ENCODE measurements at regions not wholly inside any gene's neighbourhood (a gene's known extent, or its start where the extent isn't known, plus 50 kb on each side); places are given as distances from the start of the nearest gene placed in this dataset.

- H3K4me3 Mint-ChIP-seq = no peak overlapping the region
- H3K36me3 Mint-ChIP-seq = no peaks in the 10 kb centered on the region
- no peaks in the 10 kb centered on the region for H3K9me3 Mint-ChIP-seq (ENCODE audit: low read depth)
- CTCF ChIA-PET = no interaction called here
- H3K27ac Mint-ChIP-seq = no peak overlapping the region
- H3K27me3 Mint-ChIP-seq = no peaks in the 10 kb centered on the region
- H3K4me1 Mint-ChIP-seq = no peaks in the 10 kb centered on the region
- DNase-seq (no peak), ATAC-seq (no peak)
Observed at GRCh38 chr11:11220786-11221185, 132.3 kb downstream of the CSNK2A3 start.

- no peaks in the 10 kb centered on the region for H3K36me3 Mint-ChIP-seq
- no peaks in the 10 kb centered on the region for H3K4me1 Mint-ChIP-seq
- CTCF ChIA-PET = no interaction called here
- no peak overlapping the region for H3K27ac Mint-ChIP-seq
- H3K27me3 Mint-ChIP-seq = no peaks in the 10 kb centered on the region
- no peak overlapping the region for H3K4me3 Mint-ChIP-seq
- H3K9me3 Mint-ChIP-seq (ENCODE audit: low read depth) = no peaks in the 10 kb centered on the region
- no peak for DNase-seq
- ATAC-seq = no peak
Observed at GRCh38 chr11:11218629-11218986, 134.4 kb downstream of the CSNK2A3 start.

GRCh38 chr11:11217929-11218628 is 135.0 kb downstream of the CSNK2A3 start:
- ATAC-seq = no peak
- Mint-ChIP-seq H3K36me3 (no peaks in the 10 kb centered on the region), H3K4me3 (no peak overlapping the region)

GRCh38 chr11:11217289-11217928 is 135.6 kb downstream of the CSNK2A3 start:
- Mint-ChIP-seq H3K27ac (no peak overlapping the region), H3K9me3 (ENCODE audit: low read depth) (no peaks in the 10 kb centered on the region), H3K4me3 (no peak overlapping the region), H3K36me3 (no peaks in the 10 kb centered on the region), H3K4me1 (no peaks in the 10 kb centered on the region), H3K27me3 (no peaks in the 10 kb centered on the region)
- no peak for ATAC-seq
- no peak for DNase-seq
- CTCF ChIA-PET = no interaction called here

More at GRCh38 chr11:11217929-11218628, 135.0 kb downstream of the CSNK2A3 start:
- Mint-ChIP-seq H3K4me1 (no peaks in the 10 kb centered on the region), H3K27ac (no peak overlapping the region), H3K27me3 (no peaks in the 10 kb centered on the region), H3K9me3 (ENCODE audit: low read depth) (no peaks in the 10 kb centered on the region)
- no peak for DNase-seq
- CTCF ChIA-PET = no interaction called here

- no peaks in the 10 kb centered on the region for H3K36me3 Mint-ChIP-seq
- DNase-seq = no peak
- no peak overlapping the region for H3K27ac Mint-ChIP-seq
- no peak for ATAC-seq
- H3K9me3 Mint-ChIP-seq (ENCODE audit: low read depth) = no peaks in the 10 kb centered on the region
- no peaks in the 10 kb centered on the region for H3K4me1 Mint-ChIP-seq
- H3K4me3 Mint-ChIP-seq = no peak overlapping the region
- H3K27me3 Mint-ChIP-seq = peaks cover 3% of the 10 kb centered on the region
- CTCF ChIA-PET = no interaction called here
Observed at GRCh38 chr11:11215944-11216343, 137.1 kb downstream of the CSNK2A3 start.

GRCh38 chr11:11215058-11215815 is 137.8 kb downstream of the CSNK2A3 start:
- Mint-ChIP-seq H3K9me3 (ENCODE audit: low read depth) (no peaks in the 10 kb centered on the region), H3K4me3 (no peak overlapping the region), H3K4me1 (no peaks in the 10 kb centered on the region), H3K36me3 (no peaks in the 10 kb centered on the region), H3K27ac (no peak overlapping the region), H3K27me3 (peaks cover 3% of the 10 kb centered on the region)
- ATAC-seq = no peak
- CTCF ChIA-PET = no interaction called here
- no peak for DNase-seq

- no peaks in the 10 kb centered on the region for H3K36me3 Mint-ChIP-seq
- H3K27me3 Mint-ChIP-seq = peaks cover 12% of the 10 kb centered on the region
- no peaks in the 10 kb centered on the region for H3K4me1 Mint-ChIP-seq
- CTCF ChIA-PET = no interaction called here
- no peaks in the 10 kb centered on the region for H3K9me3 Mint-ChIP-seq (ENCODE audit: low read depth)
- no peak overlapping the region for H3K27ac Mint-ChIP-seq
- H3K4me3 Mint-ChIP-seq = no peak overlapping the region
- ATAC-seq = no peak
- no peak for DNase-seq
Observed at GRCh38 chr11:11213117-11213516, 139.9 kb downstream of the CSNK2A3 start.

- Mint-ChIP-seq H3K9me3 (ENCODE audit: low read depth) (no peaks in the 10 kb centered on the region), H3K27me3 (peaks cover 12% of the 10 kb centered on the region), H3K4me1 (no peaks in the 10 kb centered on the region), H3K36me3 (no peaks in the 10 kb centered on the region), H3K27ac (no peak overlapping the region), H3K4me3 (no peak overlapping the region)
- ATAC-seq (no peak), DNase-seq (no peak)
- CTCF ChIA-PET = no interaction called here
Observed at GRCh38 chr11:11211888-11212287, 141.2 kb downstream of the CSNK2A3 start.

- DNase-seq (no peak), ATAC-seq (no peak)
- Mint-ChIP-seq H3K27ac (no peak overlapping the region), H3K36me3 (no peaks in the 10 kb centered on the region), H3K4me1 (no peaks in the 10 kb centered on the region), H3K4me3 (no peak overlapping the region), H3K9me3 (ENCODE audit: low read depth) (no peaks in the 10 kb centered on the region), H3K27me3 (peaks cover 16% of the 10 kb centered on the region)
- CTCF ChIA-PET = no interaction called here
Observed at GRCh38 chr11:11211186-11211585, 141.9 kb downstream of the CSNK2A3 start.

- CTCF ChIA-PET = no interaction called here
- DNase-seq = no peak
- ATAC-seq = no peak
- Mint-ChIP-seq H3K27ac (no peak overlapping the region), H3K36me3 (no peaks in the 10 kb centered on the region), H3K27me3 (peaks cover 17% of the 10 kb centered on the region), H3K9me3 (ENCODE audit: low read depth) (no peaks in the 10 kb centered on the region), H3K4me1 (no peaks in the 10 kb centered on the region), H3K4me3 (no peak overlapping the region)
Observed at GRCh38 chr11:11210446-11210845, 142.6 kb downstream of the CSNK2A3 start.

GRCh38 chr11:11209967-11210366 is 143.1 kb downstream of the CSNK2A3 start:
- H3K4me3 Mint-ChIP-seq = no peak overlapping the region
- H3K27ac Mint-ChIP-seq = no peak overlapping the region
- no peaks in the 10 kb centered on the region for H3K36me3 Mint-ChIP-seq
- H3K9me3 Mint-ChIP-seq (ENCODE audit: low read depth) = no peaks in the 10 kb centered on the region
- CTCF ChIA-PET = no interaction called here
- no peaks in the 10 kb centered on the region for H3K4me1 Mint-ChIP-seq
- no peak for ATAC-seq
- DNase-seq = no peak
- peaks cover 17% of the 10 kb centered on the region for H3K27me3 Mint-ChIP-seq

GRCh38 chr11:11208994-11209393 is 144.1 kb downstream of the CSNK2A3 start:
- no peaks in the 10 kb centered on the region for H3K36me3 Mint-ChIP-seq
- peaks cover 25% of the 10 kb centered on the region for H3K27me3 Mint-ChIP-seq
- no peaks in the 10 kb centered on the region for H3K4me1 Mint-ChIP-seq
- no peaks in the 10 kb centered on the region for H3K9me3 Mint-ChIP-seq (ENCODE audit: low read depth)
- H3K4me3 Mint-ChIP-seq = no peak overlapping the region
- ATAC-seq = no peak
- DNase-seq = no peak
- CTCF ChIA-PET = no interaction called here
- H3K27ac Mint-ChIP-seq = no peak overlapping the region

GRCh38 chr11:11207428-11207827 is 145.6 kb downstream of the CSNK2A3 start:
- CTCF ChIA-PET = interaction anchor here (1.4 kb wide), 1 partner anchor 179 kb away, joined by 3 read pairs; no protein-coding TSS in a partner anchor
- DNase-seq = no peak
- H3K36me3 Mint-ChIP-seq = peaks cover 2% of the 10 kb centered on the region
- H3K4me3 Mint-ChIP-seq = no peak overlapping the region
- H3K9me3 Mint-ChIP-seq (ENCODE audit: low read depth) = peaks cover 7% of the 10 kb centered on the region
- peaks cover 32% of the 10 kb centered on the region for H3K27me3 Mint-ChIP-seq
- ATAC-seq = no peak
- no peaks in the 10 kb centered on the region for H3K4me1 Mint-ChIP-seq
- H3K27ac Mint-ChIP-seq = no peak overlapping the region

- no peak for ATAC-seq
- CTCF ChIA-PET = interaction anchor here (1.4 kb wide), 1 partner anchor 178 kb away, joined by 3 read pairs; no protein-coding TSS in a partner anchor
- H3K36me3 Mint-ChIP-seq = peaks cover 2% of the 10 kb centered on the region
- H3K27me3 Mint-ChIP-seq = peaks cover 32% of the 10 kb centered on the region
- DNase-seq = no peak
- no peak overlapping the region for H3K4me3 Mint-ChIP-seq
- no peak overlapping the region for H3K27ac Mint-ChIP-seq
- H3K4me1 Mint-ChIP-seq = no peaks in the 10 kb centered on the region
- peaks cover 7% of the 10 kb centered on the region for H3K9me3 Mint-ChIP-seq (ENCODE audit: low read depth)
Observed at GRCh38 chr11:11206484-11206883, 146.6 kb downstream of the CSNK2A3 start.
